Erythroblast (primary cell): ENCODE measurements at regions not wholly inside any gene's neighbourhood (a gene's known extent, or its start where the extent isn't known, plus 50 kb on each side); places are given as distances from the start of the nearest gene placed in this dataset.

Experiments
- DNase-seq, 2 experiments: peaks; one replicate each; lab custom pipeline; 2025; lab: John Stamatoyannopoulos, UW
- GATA1 ChIP-seq: IDR thresholded peaks from 2 replicates; pipeline ENCODE4 v1.6.1; 2011; ENCODE audit warnings: low read depth, mild to moderate bottlenecking, control low read depth, low read length, moderate library complexity
- POLR2A ChIP-seq: IDR thresholded peaks from 2 replicates; pipeline ENCODE4 v1.6.1; 2011; ENCODE audit warnings: mild to moderate bottlenecking, low read length

GRCh38 chr13:78829821-78830220 lies 170.9 kb upstream of the OBI1 start:
- DNase-seq = no peak
- TF ChIP-seq POLR2A = no peak
- TF ChIP-seq GATA1 = no peak

- no peak for DNase-seq
- no peak for TF ChIP-seq GATA1
- TF ChIP-seq POLR2A = no peak
Measured at GRCh38 chr13:78827471-78827870, 168.5 kb upstream of the OBI1 start.

DNA sequence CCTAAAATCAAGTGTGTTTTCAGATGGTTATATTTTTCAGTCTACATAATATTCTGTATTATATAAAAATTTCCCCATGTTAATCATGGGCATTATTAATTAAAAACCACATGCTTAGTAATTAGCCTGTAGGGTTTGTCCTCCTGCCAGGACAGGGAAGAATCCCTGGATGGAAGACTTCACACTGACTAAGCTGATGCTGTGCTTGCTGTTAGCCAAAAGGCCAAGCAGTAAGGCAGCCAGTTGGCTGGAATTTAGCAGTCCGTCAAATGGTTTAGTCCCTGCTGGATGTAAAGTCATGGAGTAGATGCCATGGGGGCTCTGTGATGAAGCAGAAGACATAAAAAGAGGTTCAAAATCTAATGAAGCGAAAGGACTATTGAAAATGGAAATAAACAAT lies 168.0 kb upstream of the OBI1 start:
- TF ChIP-seq GATA1 (no peak), POLR2A (no peak)
- no peak for DNase-seq

GRCh38 chr13:78826312-78826711 lies 167.4 kb upstream of the OBI1 start:
- no peak for DNase-seq
- TF ChIP-seq GATA1 = no peak
- no peak for TF ChIP-seq POLR2A

GRCh38 chr13:78820541-78820940 lies 161.6 kb upstream of the OBI1 start:
- no peak for DNase-seq
- TF ChIP-seq POLR2A (no peak), GATA1 (no peak)

DNA sequence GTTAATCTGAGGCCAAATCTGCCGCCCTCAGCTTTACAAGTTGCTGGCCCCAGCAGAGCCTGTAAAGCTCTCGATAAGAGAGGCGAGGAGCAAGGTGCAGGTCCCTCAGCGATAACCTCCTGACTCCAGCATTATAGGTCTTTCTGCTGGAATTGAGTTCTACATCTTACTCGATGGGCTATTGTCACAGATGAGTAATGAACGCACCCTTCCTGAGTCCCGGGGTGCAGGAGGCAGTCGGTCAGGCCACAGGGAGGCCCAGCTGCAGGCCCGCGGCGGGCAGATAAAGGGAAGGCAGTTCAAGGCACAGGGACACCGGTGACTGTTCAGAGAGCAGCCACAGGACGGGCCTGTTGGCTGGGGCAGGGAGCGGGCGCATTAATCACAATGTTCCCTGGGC lies 157.6 kb upstream of the OBI1 start:
- TF ChIP-seq GATA1 (no peak), POLR2A (no peak)
- no peak for DNase-seq

DNA sequence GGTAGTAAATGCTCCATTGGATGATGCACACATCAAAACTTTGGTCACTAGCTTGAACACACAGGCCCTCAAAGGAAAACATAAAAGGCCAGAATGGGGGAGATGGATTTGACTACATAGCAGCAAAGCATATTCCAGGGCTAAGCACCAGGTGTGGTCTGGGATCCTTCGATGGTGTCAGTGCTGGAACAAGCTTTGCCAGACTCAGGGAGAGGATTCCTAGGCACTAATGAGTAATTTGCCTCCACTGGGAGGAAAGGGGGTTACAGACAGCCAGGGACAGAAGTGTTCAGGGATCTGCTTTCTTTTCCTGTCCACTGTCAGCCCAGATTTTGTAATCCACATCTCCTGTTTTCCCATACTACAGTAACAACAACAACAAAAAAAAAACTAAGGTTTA lies 157.2 kb upstream of the OBI1 start:
- DNase-seq = no peak
- TF ChIP-seq POLR2A (no peak), GATA1 (no peak)

DNA sequence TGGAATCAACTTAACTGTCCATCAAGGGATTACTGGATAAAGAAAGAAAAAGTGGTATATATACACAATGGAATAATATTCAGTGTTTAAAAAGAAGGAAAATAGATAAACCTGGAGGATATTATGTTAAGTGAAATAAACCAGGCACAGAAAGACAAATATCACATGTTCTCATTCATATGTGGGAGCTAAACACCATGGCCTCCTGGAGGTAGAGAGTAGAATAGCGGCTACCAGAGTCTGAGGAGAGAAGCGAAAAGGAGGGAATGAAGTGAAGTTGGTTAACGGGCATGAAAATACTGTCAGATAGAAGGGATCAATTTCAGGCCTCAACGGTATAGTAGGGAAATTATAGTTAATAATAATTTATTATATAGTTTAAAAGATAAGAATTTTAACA lies 147.5 kb upstream of the OBI1 start:
- TF ChIP-seq POLR2A (no peak), GATA1 (no peak)
- peak; percentile 5 to 9 for DNase-seq

DNA sequence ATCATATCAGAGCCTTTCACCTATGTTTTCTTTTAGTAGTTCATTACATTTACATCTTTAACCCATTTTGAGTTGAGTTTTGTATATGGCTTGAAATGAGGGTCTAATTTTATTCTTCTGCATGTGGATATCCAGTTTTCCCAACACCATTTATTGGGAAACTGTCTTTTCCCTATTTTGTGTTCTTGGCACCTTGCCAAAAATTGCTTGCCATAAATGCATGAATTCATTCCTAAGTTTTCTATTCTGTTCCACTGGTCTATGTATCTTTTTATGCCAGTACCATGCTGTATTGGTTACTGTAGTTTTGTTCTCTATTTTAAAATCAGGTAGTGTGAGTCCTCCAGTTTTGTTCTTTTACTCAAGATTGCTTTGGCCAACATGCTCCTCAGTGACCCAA lies 144.0 kb upstream of the OBI1 start:
- no peak for TF ChIP-seq GATA1
- TF ChIP-seq POLR2A = no peak
- peak in 1 of 2 experiments; percentile 8 for DNase-seq

DNA sequence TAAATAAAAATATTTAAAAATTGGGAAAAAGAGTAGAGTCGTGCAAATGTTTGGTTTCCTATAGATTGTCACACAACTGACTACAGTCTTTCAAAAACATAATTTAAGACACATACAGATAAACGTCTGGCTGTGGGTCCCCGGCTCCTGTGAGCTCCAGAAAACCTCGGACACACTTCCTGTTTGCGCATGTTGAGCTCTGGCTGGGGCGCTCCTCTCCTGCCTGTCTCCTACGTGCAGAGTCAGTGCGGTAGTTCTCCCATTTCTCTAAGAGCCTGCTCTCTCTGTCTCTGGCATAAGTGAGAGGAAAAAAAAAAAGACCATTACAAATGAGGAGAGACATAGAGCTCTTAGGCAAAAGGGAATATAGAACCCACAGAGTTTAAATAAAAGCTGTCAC lies 128.2 kb upstream of the OBI1 start:
- TF ChIP-seq POLR2A (no peak), GATA1 (no peak)

DNA sequence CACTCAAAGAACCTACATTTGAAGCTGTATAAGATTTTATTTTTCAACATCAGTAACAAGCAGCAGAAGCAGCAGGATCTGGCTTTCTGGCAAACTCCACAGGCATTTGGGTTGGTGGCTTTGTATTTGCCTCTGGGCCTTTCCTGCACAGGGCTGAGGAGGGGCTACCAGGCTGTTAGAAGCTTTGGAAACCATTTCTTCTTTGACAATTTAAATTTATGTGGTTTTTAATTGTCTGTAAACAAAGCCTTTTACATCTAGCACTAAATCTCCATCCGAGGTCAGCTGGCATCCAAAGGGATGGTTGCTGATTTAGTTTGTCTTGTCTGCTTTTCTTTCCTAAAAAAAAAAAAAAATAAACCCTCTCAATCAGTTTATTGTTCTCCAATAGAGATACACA lies 127.5 kb upstream of the OBI1 start:
- no peak for DNase-seq
- no peak for TF ChIP-seq POLR2A
- TF ChIP-seq GATA1 = no peak

More for the DNA sequence above, 128.2 kb upstream of the OBI1 start:
- DNase-seq = no peak

DNA sequence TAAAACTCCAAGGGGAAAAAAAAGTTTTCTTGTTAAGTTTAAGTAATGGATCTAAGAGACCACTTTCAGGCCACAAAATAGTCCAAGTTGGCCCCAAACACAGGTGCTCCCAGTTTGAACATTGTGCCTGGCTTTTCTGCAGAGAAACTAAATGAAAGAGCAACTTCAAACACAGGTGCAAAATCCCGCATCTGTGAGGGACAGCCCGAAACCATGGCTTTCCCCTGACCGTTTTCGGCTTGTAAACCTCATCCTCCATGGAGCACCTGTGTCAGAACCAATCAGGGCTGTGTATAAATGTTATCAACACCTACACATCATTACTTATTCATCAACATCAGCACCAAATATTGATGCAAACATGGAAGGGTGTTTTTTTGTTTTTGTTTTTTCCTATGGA lies 126.8 kb upstream of the OBI1 start:
- TF ChIP-seq POLR2A (no peak), GATA1 (no peak)
- DNase-seq = no peak

GRCh38 chr13:78784014-78784750 lies 125.2 kb upstream of the OBI1 start:
- TF ChIP-seq GATA1 = no peak
- no peak for TF ChIP-seq POLR2A
- DNase-seq = no peak

- no peak for DNase-seq
- TF ChIP-seq POLR2A = no peak
- TF ChIP-seq GATA1 = no peak
Measured at GRCh38 chr13:78780708-78781107, 121.8 kb upstream of the OBI1 start.

DNA sequence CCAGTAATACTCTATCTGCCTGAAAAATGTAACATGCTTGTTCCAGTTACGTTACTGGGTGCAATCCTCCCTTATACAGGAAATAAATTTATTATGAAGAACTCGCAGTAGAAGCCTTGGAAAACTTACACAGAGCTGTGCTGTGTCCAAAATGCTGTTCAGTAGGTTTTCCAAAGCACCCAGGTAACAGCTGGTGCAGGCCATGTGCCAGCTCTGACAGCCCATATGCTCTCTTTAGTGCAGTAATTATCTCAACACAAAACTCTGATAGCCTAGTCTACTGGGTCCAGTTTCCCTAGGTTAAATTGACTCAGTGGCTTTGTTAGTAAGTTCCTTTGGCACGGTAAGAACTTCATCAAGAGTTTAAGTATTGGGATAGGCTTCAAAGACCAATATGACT lies 120.7 kb upstream of the OBI1 start:
- no peak for TF ChIP-seq GATA1
- TF ChIP-seq POLR2A = no peak
- no peak for DNase-seq
